WTC11 (cell line): ENCODE measurements at regions not wholly inside any gene's neighbourhood (a gene's known extent, or its start where the extent isn't known, plus 50 kb on each side); places are given as distances from the start of the nearest gene placed in this dataset.

Source experiments
- CREM ChIP-seq: sonication (generic); formaldehyde crosslinking; IDR thresholded peaks from 2 replicates; pipeline ENCODE4 v1.8.1; 2022; ENCODE audit warnings: mild to moderate bottlenecking, missing genetic modification reagents, moderate library complexity
- FOXP1 ChIP-seq: sonication (generic); formaldehyde crosslinking; IDR thresholded peaks from 2 replicates; pipeline ENCODE4 v1.8.0; 2022; ENCODE audit warnings: missing genetic modification reagents, mild to moderate bottlenecking, moderate library complexity, borderline replicate concordance
- NFYB ChIP-seq: sonication (generic); formaldehyde crosslinking; conservative IDR thresholded peaks from 2 replicates; pipeline ENCODE4 v1.8.0; 2022; ENCODE audit warnings: low read depth, missing genetic modification reagents
- RELA ChIP-seq: sonication (generic); formaldehyde crosslinking; IDR thresholded peaks from 2 replicates; pipeline ENCODE4 v1.8.1; 2022; ENCODE audit warnings: missing genetic modification reagents, mild to moderate bottlenecking, borderline replicate concordance
- ZNF671 ChIP-seq: fragments of 250-450 bp; sonication (Bioruptor Pico); IDR thresholded peaks from 2 replicates; pipeline ENCODE4 v1.8.0; 2021; ENCODE audit warnings: mild to moderate bottlenecking
- TF ChIP-seq, protein P1 (sequence below): fragments of 200-600 bp; IDR thresholded peaks from 2 replicates; pipeline ENCODE4 v1.8.0; 2022; ENCODE audit warnings: antibody characterized with exemption
- TF ChIP-seq, protein P2 (sequence below): sonication (generic); formaldehyde crosslinking; IDR thresholded peaks from 2 replicates; pipeline ENCODE4 v1.8.1; 2023; ENCODE audit warnings: mild to moderate bottlenecking, missing genetic modification reagents
- TF ChIP-seq, protein P3 (sequence below): sonication (generic); formaldehyde crosslinking; IDR thresholded peaks from 2 replicates; pipeline ENCODE4 v1.8.0; 2022; ENCODE audit warnings: mild to moderate bottlenecking, missing genetic modification reagents
- TF ChIP-seq, protein P4 (sequence below): fragments of 250-450 bp; sonication (Bioruptor Pico); IDR thresholded peaks from 2 replicates; pipeline ENCODE4 v2.1.2; 2022; ENCODE audit warnings: mild to moderate bottlenecking, moderate library complexity

DNA sequence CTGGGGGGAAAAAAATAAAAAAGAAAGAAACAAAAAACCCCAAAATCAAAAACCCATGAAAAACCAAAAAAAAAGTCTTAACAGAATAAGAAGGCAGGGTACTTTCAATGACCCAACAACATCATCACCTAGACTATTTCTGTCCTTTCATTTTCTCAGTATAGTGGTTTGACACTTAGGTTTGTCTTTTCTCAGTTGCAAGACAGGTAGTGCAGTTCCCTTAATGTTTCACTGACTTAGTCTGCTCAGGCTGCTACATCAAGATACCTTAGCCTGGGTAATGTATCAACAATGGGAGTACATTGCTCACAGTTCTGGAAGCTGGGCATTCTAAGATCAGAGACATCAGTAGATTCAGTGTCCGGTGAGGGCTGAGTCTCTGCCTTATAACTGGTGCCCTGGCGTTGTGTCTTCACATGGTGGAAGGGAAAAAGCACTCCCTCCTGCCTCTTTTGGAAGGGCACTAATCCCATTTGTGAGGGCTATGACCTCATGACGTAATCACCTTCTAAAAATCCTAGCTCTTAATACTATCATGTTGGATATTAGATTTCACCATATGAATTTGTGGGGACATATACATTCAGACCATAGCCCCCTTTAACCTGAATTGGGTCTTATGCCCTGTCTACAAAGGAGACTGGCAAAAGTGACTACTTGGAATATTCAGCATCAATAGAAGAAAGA lies 362.3 kb upstream of the RBFOX1 start:
- TF ChIP-seq, protein P1, sequence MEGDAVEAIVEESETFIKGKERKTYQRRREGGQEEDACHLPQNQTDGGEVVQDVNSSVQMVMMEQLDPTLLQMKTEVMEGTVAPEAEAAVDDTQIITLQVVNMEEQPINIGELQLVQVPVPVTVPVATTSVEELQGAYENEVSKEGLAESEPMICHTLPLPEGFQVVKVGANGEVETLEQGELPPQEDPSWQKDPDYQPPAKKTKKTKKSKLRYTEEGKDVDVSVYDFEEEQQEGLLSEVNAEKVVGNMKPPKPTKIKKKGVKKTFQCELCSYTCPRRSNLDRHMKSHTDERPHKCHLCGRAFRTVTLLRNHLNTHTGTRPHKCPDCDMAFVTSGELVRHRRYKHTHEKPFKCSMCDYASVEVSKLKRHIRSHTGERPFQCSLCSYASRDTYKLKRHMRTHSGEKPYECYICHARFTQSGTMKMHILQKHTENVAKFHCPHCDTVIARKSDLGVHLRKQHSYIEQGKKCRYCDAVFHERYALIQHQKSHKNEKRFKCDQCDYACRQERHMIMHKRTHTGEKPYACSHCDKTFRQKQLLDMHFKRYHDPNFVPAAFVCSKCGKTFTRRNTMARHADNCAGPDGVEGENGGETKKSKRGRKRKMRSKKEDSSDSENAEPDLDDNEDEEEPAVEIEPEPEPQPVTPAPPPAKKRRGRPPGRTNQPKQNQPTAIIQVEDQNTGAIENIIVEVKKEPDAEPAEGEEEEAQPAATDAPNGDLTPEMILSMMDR, result no peak
- TF ChIP-seq FOXP1 (no peak), CREM (no peak), RELA (CRISPR knock-in tag) (no peak), NFYB (CRISPR knock-in tag) (no peak), ZNF671 (CRISPR knock-in tag) (no peak)
- TF ChIP-seq, protein P2, sequence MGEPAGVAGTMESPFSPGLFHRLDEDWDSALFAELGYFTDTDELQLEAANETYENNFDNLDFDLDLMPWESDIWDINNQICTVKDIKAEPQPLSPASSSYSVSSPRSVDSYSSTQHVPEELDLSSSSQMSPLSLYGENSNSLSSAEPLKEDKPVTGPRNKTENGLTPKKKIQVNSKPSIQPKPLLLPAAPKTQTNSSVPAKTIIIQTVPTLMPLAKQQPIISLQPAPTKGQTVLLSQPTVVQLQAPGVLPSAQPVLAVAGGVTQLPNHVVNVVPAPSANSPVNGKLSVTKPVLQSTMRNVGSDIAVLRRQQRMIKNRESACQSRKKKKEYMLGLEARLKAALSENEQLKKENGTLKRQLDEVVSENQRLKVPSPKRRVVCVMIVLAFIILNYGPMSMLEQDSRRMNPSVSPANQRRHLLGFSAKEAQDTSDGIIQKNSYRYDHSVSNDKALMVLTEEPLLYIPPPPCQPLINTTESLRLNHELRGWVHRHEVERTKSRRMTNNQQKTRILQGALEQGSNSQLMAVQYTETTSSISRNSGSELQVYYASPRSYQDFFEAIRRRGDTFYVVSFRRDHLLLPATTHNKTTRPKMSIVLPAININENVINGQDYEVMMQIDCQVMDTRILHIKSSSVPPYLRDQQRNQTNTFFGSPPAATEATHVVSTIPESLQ, result no peak
- TF ChIP-seq, protein P3, sequence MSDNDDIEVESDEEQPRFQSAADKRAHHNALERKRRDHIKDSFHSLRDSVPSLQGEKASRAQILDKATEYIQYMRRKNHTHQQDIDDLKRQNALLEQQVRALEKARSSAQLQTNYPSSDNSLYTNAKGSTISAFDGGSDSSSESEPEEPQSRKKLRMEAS (CRISPR knock-in tag), result no peak
- TF ChIP-seq, protein P4, sequence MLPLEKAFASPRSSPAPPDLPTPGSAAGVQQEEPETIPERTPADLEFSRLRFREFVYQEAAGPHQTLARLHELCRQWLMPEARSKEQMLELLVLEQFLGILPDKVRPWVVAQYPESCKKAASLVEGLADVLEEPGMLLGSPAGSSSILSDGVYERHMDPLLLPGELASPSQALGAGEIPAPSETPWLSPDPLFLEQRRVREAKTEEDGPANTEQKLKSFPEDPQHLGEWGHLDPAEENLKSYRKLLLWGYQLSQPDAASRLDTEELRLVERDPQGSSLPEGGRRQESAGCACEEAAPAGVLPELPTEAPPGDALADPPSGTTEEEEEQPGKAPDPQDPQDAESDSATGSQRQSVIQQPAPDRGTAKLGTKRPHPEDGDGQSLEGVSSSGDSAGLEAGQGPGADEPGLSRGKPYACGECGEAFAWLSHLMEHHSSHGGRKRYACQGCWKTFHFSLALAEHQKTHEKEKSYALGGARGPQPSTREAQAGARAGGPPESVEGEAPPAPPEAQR (CRISPR knock-in tag), result no peak
